SK-N-SH (cell line): ENCODE measurements at regions not wholly inside any gene's neighbourhood (a gene's known extent, or its start where the extent isn't known, plus 50 kb on each side); places are given as distances from the start of the nearest gene placed in this dataset.

Experiments used
- CTCF ChIA-PET: fragments of 300-600, 350-600 bp; formaldehyde crosslinking; extraction: SDS; loops from one replicate; lab custom pipeline; 2021; lab: Yijun Ruan, JAX
- POLR2A ChIA-PET: fragments of 350-600 bp; sonication (Branson Sonifier 250); formaldehyde crosslinking; extraction: SDS; loops from one replicate; lab custom pipeline; 2020; ENCODE audit warnings: antibody characterized with exemption, inconsistent platforms; lab: Yijun Ruan, JAX
- DNase-seq: peaks from one replicate; pipeline ENCODE4 v3.0.0; 2012
- H2AFZ ChIP-seq: fragments of 200-600 bp; sonication (generic); 2 replicates; pipeline ENCODE4 v1.8.1; 2016; ENCODE audit warnings: antibody characterized with exemption, mild to moderate bottlenecking, low read depth
- H3F3A ChIP-seq: fragments of 200-600 bp; sonication (generic); replicated peaks from 2 replicates; pipeline ENCODE3; 2016; ENCODE audit warnings: antibody characterized with exemption, mild to moderate bottlenecking; ENCODE audit not compliant: insufficient read depth
- H3K27ac ChIP-seq, 2 experiments: fragments of 200-500 bp in 1 of 2; fragments of 200-600 bp in 1 of 2; sonication (Bioruptor generic) in 1 of 2; sonication (generic), shearing (Covaris generic) in 1 of 2; 2 replicates each; pipeline versions ENCODE4 v1.5.1 to v1.6.1; 2014 to 2016; ENCODE audit warnings: low read depth in 2 of 2, inconsistent platforms in 1 of 2, low read length in 1 of 2, mild to moderate bottlenecking in 1 of 2, mixed read lengths in 1 of 2
- H3K27me3 ChIP-seq: fragments of 200-600 bp; sonication (generic), shearing (Covaris generic); 2 replicates; pipeline ENCODE4 v1.6.1; 2016; ENCODE audit warnings: mixed run types; ENCODE audit not compliant: insufficient read depth
- H3K36me3 ChIP-seq, 2 experiments: fragments of 200-500 bp in 1 of 2; fragments of 200-600 bp in 1 of 2; sonication (Bioruptor generic) in 1 of 2; sonication (generic) in 1 of 2; replicated peaks in 1 of 2; 2 replicates each; pipeline versions ENCODE3 to v1.5.1; 2014 to 2016; ENCODE audit warnings: low read length in 1 of 2, mild to moderate bottlenecking in 1 of 2; ENCODE audit not compliant: insufficient read depth in 2 of 2, control insufficient read depth in 1 of 2
- H3K4me1 ChIP-seq, 2 experiments: fragments of 200-500 bp in 1 of 2; fragments of 200-600 bp in 1 of 2; sonication (Bioruptor generic) in 1 of 2; sonication (generic), shearing (Covaris generic) in 1 of 2; 2 replicates each; pipeline versions ENCODE4 v1.5.1 to v1.6.1; 2014 to 2016; ENCODE audit warnings: low read depth in 1 of 2, low read length in 1 of 2, mixed run types in 1 of 2; ENCODE audit not compliant: insufficient read depth in 2 of 2, control insufficient read depth in 1 of 2
- H3K4me2 ChIP-seq: fragments of 200-600 bp; sonication (generic), shearing (Covaris generic); 2 replicates; pipeline ENCODE4 v1.6.1; 2017; ENCODE audit warnings: mixed run types
- H3K4me3 ChIP-seq, 2 experiments: fragments of 200-500 bp in 1 of 2; fragments of 200-600 bp in 1 of 2; sonication (Bioruptor generic) in 1 of 2; sonication (generic), shearing (Covaris generic) in 1 of 2; 2 replicates each; pipeline versions ENCODE4 v1.5.1 to v1.8.1; 2014 to 2016; ENCODE audit warnings: low read depth in 2 of 2, inconsistent platforms in 1 of 2, low read length in 1 of 2, mild to moderate bottlenecking in 1 of 2, mixed read lengths in 1 of 2, moderate library complexity in 1 of 2
- H3K79me2 ChIP-seq: fragments of 200-600 bp; sonication (generic); 2 replicates; pipeline ENCODE4 v1.8.1; 2017; ENCODE audit warnings: mild to moderate bottlenecking; ENCODE audit not compliant: insufficient read depth
- H3K9ac ChIP-seq: fragments of 200-600 bp; sonication (generic); 2 replicates; pipeline ENCODE4 v1.6.1; 2017; ENCODE audit warnings: mixed run types
- H3K9me2 ChIP-seq: fragments of 200-600 bp; sonication (generic); 2 replicates; pipeline ENCODE4 v1.6.1; 2017; ENCODE audit warnings: mixed run types
- H3K9me3 ChIP-seq: fragments of 200-600 bp; sonication (generic); 2 replicates; pipeline ENCODE4 v1.6.1; 2017; ENCODE audit warnings: mixed run types, mild to moderate bottlenecking, moderate library complexity
- H4K20me1 ChIP-seq: fragments of 200-600 bp; sonication (generic); 2 replicates; pipeline ENCODE4 v1.6.1; 2017; ENCODE audit warnings: mild to moderate bottlenecking, mixed run types; ENCODE audit not compliant: insufficient read depth
- CHD2 ChIP-seq: fragments of 150-350 bp; IDR thresholded peaks from 2 replicates; pipeline ENCODE4 v1.6.1; 2018; ENCODE audit warnings: low read length; ENCODE audit not compliant: partially characterized antibody
- EP300 ChIP-seq, 2 experiments: IDR thresholded peaks; 2 replicates each; pipeline versions ENCODE4 v1.4.0 to v1.6.1; 2012; ENCODE audit warnings: borderline replicate concordance in 1 of 2, low read depth in 1 of 2, low read length in 1 of 2
- FOSL2 ChIP-seq: IDR thresholded peaks from 2 replicates; pipeline ENCODE4 v1.4.0; 2012; ENCODE audit warnings: low read depth, mild to moderate bottlenecking, moderate library complexity, borderline replicate concordance
- FOXJ3 ChIP-seq: sonication (generic); formaldehyde crosslinking; IDR thresholded peaks from 2 replicates; pipeline ENCODE4 v1.5.1; 2020; ENCODE audit warnings: mild to moderate bottlenecking, missing genetic modification reagents
- GABPA ChIP-seq: IDR thresholded peaks from 2 replicates; pipeline ENCODE4 v1.4.0; 2012; ENCODE audit warnings: low read depth, mild to moderate bottlenecking
- MEF2A ChIP-seq: IDR thresholded peaks from 2 replicates; pipeline ENCODE4 v1.4.0; 2012; ENCODE audit warnings: low read depth, borderline replicate concordance
- NRF1 ChIP-seq: IDR thresholded peaks from 2 replicates; pipeline ENCODE4 v1.6.1; 2012; ENCODE audit warnings: low read depth, mild to moderate bottlenecking, low read length
- RCOR1 ChIP-seq: fragments of 150-350 bp; IDR thresholded peaks from 2 replicates; pipeline ENCODE4 v1.6.1; 2017; ENCODE audit warnings: antibody characterized with exemption, low read length
- RXRA ChIP-seq: IDR thresholded peaks from 2 replicates; pipeline ENCODE4 v1.4.0; 2012; ENCODE audit warnings: low read depth, mild to moderate bottlenecking, borderline replicate concordance
- SIN3A ChIP-seq: IDR thresholded peaks from 2 replicates; pipeline ENCODE4 v1.6.1; 2012; ENCODE audit warnings: low read depth, mild to moderate bottlenecking, low read length, moderate library complexity, borderline replicate concordance
- YY1 ChIP-seq: IDR thresholded peaks from 2 replicates; pipeline ENCODE4 v1.4.0; 2012; ENCODE audit warnings: low read depth, mild to moderate bottlenecking
- WGBS: methylation state at CpG from one replicate; pipeline ENCODE4 v1.1.6; 2017; ENCODE audit warnings: low lambda C conversion rate; 5-methylcytosine and 5-hydroxymethylcytosine counted together
- TF ChIP-seq, protein P1 (sequence below): fragments of 200-600 bp; sonication (generic); IDR thresholded peaks from 2 replicates; pipeline ENCODE4 v1.6.1; 2017; ENCODE audit warnings: antibody characterized with exemption, mild to moderate bottlenecking, moderate library complexity
- TF ChIP-seq, protein P2 (sequence below): IDR thresholded peaks from 2 replicates; pipeline ENCODE4 v1.6.1; 2012; ENCODE audit warnings: mild to moderate bottlenecking, low read depth, low read length, moderate library complexity
- TF ChIP-seq, protein P3 (sequence below): fragments of 150-350 bp; IDR thresholded peaks from 2 replicates; pipeline ENCODE4 v1.6.1; 2016; ENCODE audit warnings: mild to moderate bottlenecking, low read depth, low read length
- TF ChIP-seq, protein P4 (sequence below): IDR thresholded peaks from 2 replicates; pipeline ENCODE4; 2012

DNA sequence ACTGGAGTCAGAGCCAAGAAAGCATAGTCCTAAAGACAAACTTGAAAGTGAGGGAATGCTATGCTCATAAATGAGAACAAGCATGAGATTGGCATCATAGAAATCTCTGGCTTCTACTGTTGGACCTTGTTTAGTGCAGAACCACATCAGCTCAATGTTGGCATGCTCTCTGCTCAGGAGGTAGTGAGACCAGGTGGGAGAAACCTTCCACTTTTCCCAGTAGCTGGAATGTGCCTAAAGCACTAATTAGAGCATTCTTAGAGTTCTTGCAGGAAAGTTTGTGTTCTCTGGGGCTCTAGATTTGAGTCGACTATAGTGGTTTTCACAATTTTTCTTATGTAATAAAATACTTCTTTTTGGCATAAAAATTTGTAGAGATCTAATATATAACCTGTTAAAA is 159.7 kb upstream of the PRICKLE1 start:
- H3K4me2 ChIP-seq, result no peak overlapping the region
- no peak overlapping the region for H3K27ac ChIP-seq
- no peaks in the 10 kb centered on the region for H4K20me1 ChIP-seq
- H2AFZ ChIP-seq, result no peak overlapping the region
- no peaks in the 10 kb centered on the region for H3K27me3 ChIP-seq
- H3F3A ChIP-seq, result no peaks in the 10 kb centered on the region
- no peaks in the 10 kb centered on the region for H3K4me1 ChIP-seq
- no peak overlapping the region for H3K4me3 ChIP-seq
- TF ChIP-seq GABPA (no peak), RCOR1 (no peak), YY1 (no peak), SIN3A (no peak), EP300 (IDR thresholded peaks at IDR 0.05; ENCODE audit: borderline replicate concordance in 1 of 2, low read depth in 1 of 2, low read length in 1 of 2) (no peak), RXRA (no peak), MEF2A (no peak), FOXJ3 (CRISPR knock-in tag) (no peak), CHD2 (no peak), NRF1 (no peak), FOSL2 (no peak)
- TF ChIP-seq, protein P1, sequence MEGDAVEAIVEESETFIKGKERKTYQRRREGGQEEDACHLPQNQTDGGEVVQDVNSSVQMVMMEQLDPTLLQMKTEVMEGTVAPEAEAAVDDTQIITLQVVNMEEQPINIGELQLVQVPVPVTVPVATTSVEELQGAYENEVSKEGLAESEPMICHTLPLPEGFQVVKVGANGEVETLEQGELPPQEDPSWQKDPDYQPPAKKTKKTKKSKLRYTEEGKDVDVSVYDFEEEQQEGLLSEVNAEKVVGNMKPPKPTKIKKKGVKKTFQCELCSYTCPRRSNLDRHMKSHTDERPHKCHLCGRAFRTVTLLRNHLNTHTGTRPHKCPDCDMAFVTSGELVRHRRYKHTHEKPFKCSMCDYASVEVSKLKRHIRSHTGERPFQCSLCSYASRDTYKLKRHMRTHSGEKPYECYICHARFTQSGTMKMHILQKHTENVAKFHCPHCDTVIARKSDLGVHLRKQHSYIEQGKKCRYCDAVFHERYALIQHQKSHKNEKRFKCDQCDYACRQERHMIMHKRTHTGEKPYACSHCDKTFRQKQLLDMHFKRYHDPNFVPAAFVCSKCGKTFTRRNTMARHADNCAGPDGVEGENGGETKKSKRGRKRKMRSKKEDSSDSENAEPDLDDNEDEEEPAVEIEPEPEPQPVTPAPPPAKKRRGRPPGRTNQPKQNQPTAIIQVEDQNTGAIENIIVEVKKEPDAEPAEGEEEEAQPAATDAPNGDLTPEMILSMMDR, result no peak
- TF ChIP-seq, protein P2, sequence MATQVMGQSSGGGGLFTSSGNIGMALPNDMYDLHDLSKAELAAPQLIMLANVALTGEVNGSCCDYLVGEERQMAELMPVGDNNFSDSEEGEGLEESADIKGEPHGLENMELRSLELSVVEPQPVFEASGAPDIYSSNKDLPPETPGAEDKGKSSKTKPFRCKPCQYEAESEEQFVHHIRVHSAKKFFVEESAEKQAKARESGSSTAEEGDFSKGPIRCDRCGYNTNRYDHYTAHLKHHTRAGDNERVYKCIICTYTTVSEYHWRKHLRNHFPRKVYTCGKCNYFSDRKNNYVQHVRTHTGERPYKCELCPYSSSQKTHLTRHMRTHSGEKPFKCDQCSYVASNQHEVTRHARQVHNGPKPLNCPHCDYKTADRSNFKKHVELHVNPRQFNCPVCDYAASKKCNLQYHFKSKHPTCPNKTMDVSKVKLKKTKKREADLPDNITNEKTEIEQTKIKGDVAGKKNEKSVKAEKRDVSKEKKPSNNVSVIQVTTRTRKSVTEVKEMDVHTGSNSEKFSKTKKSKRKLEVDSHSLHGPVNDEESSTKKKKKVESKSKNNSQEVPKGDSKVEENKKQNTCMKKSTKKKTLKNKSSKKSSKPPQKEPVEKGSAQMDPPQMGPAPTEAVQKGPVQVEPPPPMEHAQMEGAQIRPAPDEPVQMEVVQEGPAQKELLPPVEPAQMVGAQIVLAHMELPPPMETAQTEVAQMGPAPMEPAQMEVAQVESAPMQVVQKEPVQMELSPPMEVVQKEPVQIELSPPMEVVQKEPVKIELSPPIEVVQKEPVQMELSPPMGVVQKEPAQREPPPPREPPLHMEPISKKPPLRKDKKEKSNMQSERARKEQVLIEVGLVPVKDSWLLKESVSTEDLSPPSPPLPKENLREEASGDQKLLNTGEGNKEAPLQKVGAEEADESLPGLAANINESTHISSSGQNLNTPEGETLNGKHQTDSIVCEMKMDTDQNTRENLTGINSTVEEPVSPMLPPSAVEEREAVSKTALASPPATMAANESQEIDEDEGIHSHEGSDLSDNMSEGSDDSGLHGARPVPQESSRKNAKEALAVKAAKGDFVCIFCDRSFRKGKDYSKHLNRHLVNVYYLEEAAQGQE, result no peak
- TF ChIP-seq, protein P3, sequence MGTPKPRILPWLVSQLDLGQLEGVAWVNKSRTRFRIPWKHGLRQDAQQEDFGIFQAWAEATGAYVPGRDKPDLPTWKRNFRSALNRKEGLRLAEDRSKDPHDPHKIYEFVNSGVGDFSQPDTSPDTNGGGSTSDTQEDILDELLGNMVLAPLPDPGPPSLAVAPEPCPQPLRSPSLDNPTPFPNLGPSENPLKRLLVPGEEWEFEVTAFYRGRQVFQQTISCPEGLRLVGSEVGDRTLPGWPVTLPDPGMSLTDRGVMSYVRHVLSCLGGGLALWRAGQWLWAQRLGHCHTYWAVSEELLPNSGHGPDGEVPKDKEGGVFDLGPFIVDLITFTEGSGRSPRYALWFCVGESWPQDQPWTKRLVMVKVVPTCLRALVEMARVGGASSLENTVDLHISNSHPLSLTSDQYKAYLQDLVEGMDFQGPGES, result no peak
- TF ChIP-seq, protein P4, sequence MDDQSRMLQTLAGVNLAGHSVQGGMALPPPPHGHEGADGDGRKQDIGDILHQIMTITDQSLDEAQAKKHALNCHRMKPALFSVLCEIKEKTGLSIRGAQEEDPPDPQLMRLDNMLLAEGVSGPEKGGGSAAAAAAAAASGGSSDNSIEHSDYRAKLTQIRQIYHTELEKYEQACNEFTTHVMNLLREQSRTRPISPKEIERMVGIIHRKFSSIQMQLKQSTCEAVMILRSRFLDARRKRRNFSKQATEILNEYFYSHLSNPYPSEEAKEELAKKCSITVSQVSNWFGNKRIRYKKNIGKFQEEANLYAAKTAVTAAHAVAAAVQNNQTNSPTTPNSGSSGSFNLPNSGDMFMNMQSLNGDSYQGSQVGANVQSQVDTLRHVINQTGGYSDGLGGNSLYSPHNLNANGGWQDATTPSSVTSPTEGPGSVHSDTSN, result no peak
- H3K9ac ChIP-seq, result no peak overlapping the region
- H3K79me2 ChIP-seq, result no peaks in the 10 kb centered on the region
- ChIA-PET POLR2A (no interaction called here), CTCF (interaction anchor here (1.7 kb wide), 1 partner anchor 10 kb away, joined by 4 read pairs; no protein-coding TSS in a partner anchor)
- no peaks in the 10 kb centered on the region for H3K9me2 ChIP-seq
- H3K9me3 ChIP-seq, result no peaks in the 10 kb centered on the region
- WGBS, result 32% methylated on average over 1 of the region's 1 CpG
- no peak for DNase-seq
- no peaks in the 10 kb centered on the region for H3K36me3 ChIP-seq
